ENCODE measurements at regions not wholly inside any gene's neighbourhood (a gene's known extent, or its start where the extent isn't known, plus 50 kb on each side); places are given as distances from the start of the nearest gene placed in this dataset.

DNA sequence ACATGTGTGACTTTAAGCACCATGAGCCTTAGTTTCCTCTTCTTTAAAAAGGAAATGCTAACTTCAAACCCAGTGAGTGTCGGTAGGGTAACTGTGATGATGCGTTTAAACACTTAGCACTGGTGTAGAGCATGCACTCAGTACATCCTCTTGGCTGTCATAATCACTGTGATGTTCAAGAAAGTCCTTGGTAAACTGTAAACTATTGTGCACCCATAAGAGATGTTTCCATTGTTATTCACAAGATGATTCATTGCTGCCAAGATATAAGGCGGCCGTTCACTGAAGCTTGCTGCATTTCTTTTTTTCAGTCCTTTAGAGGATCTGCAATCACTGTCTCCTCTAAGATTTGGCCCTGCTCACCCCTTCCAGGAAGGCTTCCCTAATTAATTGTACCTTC is 61.8 kb upstream of the DAB1 start:
- TF ChIP-seq, protein P1, sequence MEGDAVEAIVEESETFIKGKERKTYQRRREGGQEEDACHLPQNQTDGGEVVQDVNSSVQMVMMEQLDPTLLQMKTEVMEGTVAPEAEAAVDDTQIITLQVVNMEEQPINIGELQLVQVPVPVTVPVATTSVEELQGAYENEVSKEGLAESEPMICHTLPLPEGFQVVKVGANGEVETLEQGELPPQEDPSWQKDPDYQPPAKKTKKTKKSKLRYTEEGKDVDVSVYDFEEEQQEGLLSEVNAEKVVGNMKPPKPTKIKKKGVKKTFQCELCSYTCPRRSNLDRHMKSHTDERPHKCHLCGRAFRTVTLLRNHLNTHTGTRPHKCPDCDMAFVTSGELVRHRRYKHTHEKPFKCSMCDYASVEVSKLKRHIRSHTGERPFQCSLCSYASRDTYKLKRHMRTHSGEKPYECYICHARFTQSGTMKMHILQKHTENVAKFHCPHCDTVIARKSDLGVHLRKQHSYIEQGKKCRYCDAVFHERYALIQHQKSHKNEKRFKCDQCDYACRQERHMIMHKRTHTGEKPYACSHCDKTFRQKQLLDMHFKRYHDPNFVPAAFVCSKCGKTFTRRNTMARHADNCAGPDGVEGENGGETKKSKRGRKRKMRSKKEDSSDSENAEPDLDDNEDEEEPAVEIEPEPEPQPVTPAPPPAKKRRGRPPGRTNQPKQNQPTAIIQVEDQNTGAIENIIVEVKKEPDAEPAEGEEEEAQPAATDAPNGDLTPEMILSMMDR (conservative IDR thresholded peaks at IDR 0.05 in 1 of 2, IDR thresholded peaks at IDR 0.05 in 1 of 2; ENCODE audit: low read depth in 1 of 2, low read length in 2 of 2): no peak
- TF ChIP-seq EZH2 (IDR thresholded peaks at IDR 0.05; ENCODE audit: low read length, missing control alignments): no peak
- Histone ChIP-seq H3K4me2 (ENCODE audit: extremely low read depth, insufficient read depth, low read length) (peak overlapping the region; percentile 19), H3K79me2 (ENCODE audit: control insufficient read depth, insufficient read depth, low read length) (no peaks in the 10 kb centered on the region), H2AFZ (ENCODE audit: low read length) (peak overlapping the region; percentile 38), H3K27me3 (ENCODE audit: control insufficient read depth, insufficient read depth, low read length) (no peaks in the 10 kb centered on the region), H3K36me3 (ENCODE audit: control insufficient read depth, insufficient read depth, low read length) (no peaks in the 10 kb centered on the region), H3K4me1 (ENCODE audit: control insufficient read depth, extremely low read depth, insufficient read depth, low read length) (peaks cover 18% of the 10 kb centered on the region), H3K9me3 (ENCODE audit: control insufficient read depth, insufficient read depth, low read depth, low read length) (no peaks in the 10 kb centered on the region), H3K27ac (ENCODE audit: insufficient read depth, low read length) (no peak overlapping the region), H3K4me3 (replicated peaks in 1 of 4; ENCODE audit: control extremely low read depth in 1 of 4, insufficient read depth in 1 of 4, low read depth in 3 of 4, low read length in 4 of 4) (no peak overlapping the region), H4K20me1 (ENCODE audit: control insufficient read depth, extremely low read depth, insufficient read depth, low read length) (no peaks in the 10 kb centered on the region), H3K9ac (ENCODE audit: insufficient read depth, low read length) (no peak overlapping the region)
- peak; percentile 37 to 89 for DNase-seq (ENCODE audit: low read depth in 2 of 2)

DNA sequence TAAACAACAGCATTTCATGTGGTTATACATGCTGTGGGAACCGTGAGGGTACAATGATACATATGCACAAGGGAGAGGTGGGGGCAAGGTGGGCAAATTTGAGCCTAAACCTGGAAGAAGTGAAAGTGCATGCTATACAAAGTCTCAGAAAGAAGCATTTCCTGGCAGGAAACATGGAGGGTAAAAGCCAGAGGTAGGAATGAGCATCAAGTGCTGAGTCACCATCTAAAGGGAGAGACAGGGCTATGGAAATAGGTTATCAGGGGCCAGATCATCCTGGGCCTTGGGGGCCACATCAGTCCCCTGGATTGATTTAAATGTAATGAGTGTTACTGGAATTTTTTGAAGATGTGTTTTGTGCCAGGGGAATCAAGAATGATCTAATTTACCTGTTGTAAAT is 60.1 kb upstream of the DAB1 start:
- no peaks in the 10 kb centered on the region for H3K9me3 ChIP-seq (ENCODE audit: control insufficient read depth, insufficient read depth, low read depth, low read length)
- H3K4me1 ChIP-seq (ENCODE audit: control insufficient read depth, extremely low read depth, insufficient read depth, low read length): peaks cover 10% of the 10 kb centered on the region
- TF ChIP-seq EZH2 (IDR thresholded peaks at IDR 0.05; ENCODE audit: low read length, missing control alignments): no peak
- TF ChIP-seq, protein P1 (conservative IDR thresholded peaks at IDR 0.05 in 1 of 2, IDR thresholded peaks at IDR 0.05 in 1 of 2; ENCODE audit: low read depth in 1 of 2, low read length in 2 of 2): no peak
- H3K4me2 ChIP-seq (ENCODE audit: extremely low read depth, insufficient read depth, low read length): no peak overlapping the region
- H3K79me2 ChIP-seq (ENCODE audit: control insufficient read depth, insufficient read depth, low read length): no peaks in the 10 kb centered on the region
- H3K9ac ChIP-seq (ENCODE audit: insufficient read depth, low read length): no peak overlapping the region
- H4K20me1 ChIP-seq (ENCODE audit: control insufficient read depth, extremely low read depth, insufficient read depth, low read length): no peaks in the 10 kb centered on the region
- H3K27me3 ChIP-seq (ENCODE audit: control insufficient read depth, insufficient read depth, low read length): no peaks in the 10 kb centered on the region
- no peaks in the 10 kb centered on the region for H3K36me3 ChIP-seq (ENCODE audit: control insufficient read depth, insufficient read depth, low read length)
- DNase-seq (ENCODE audit: low read depth in 2 of 2): peak in 1 of 2 donors; percentile 19
- no peak overlapping the region for H2AFZ ChIP-seq (ENCODE audit: low read length)
- no peak overlapping the region for H3K27ac ChIP-seq (ENCODE audit: insufficient read depth, low read length)
- H3K4me3 ChIP-seq (replicated peaks in 1 of 4; ENCODE audit: control extremely low read depth in 1 of 4, insufficient read depth in 1 of 4, low read depth in 3 of 4, low read length in 4 of 4): no peak overlapping the region

DNA sequence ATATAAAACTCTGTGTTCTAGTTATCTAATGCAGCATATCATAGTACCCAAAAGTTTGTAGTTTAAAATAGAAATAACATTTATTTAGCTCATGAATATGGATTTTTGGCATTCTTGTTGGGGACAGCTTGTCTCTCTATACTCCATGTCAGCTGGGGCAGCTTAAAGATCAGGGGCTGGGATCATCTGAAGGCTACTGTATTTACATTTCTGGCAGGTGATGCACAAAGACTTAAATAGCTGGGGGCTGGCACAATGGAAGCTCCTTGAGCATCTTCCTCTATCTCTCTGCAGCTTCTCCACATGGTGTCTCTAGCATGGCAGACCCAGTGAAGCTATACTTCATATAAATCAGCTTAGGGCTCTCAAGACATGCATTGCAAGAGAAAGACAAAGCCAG is 55.6 kb upstream of the DAB1 start:
- Histone ChIP-seq H3K4me3 (replicated peaks in 1 of 4; ENCODE audit: control extremely low read depth in 1 of 4, insufficient read depth in 1 of 4, low read depth in 3 of 4, low read length in 4 of 4) (no peak overlapping the region), H4K20me1 (ENCODE audit: control insufficient read depth, extremely low read depth, insufficient read depth, low read length) (no peaks in the 10 kb centered on the region), H3K36me3 (ENCODE audit: control insufficient read depth, insufficient read depth, low read length) (no peaks in the 10 kb centered on the region), H3K9ac (ENCODE audit: insufficient read depth, low read length) (no peak overlapping the region), H3K4me2 (ENCODE audit: extremely low read depth, insufficient read depth, low read length) (no peak overlapping the region), H3K27me3 (ENCODE audit: control insufficient read depth, insufficient read depth, low read length) (no peaks in the 10 kb centered on the region), H3K27ac (ENCODE audit: insufficient read depth, low read length) (no peak overlapping the region), H3K9me3 (ENCODE audit: control insufficient read depth, insufficient read depth, low read depth, low read length) (no peaks in the 10 kb centered on the region), H3K79me2 (ENCODE audit: control insufficient read depth, insufficient read depth, low read length) (no peaks in the 10 kb centered on the region), H2AFZ (ENCODE audit: low read length) (no peak overlapping the region), H3K4me1 (ENCODE audit: control insufficient read depth, extremely low read depth, insufficient read depth, low read length) (peaks cover 2% of the 10 kb centered on the region)
- TF ChIP-seq EZH2 (IDR thresholded peaks at IDR 0.05; ENCODE audit: low read length, missing control alignments): no peak
- TF ChIP-seq, protein P1 (conservative IDR thresholded peaks at IDR 0.05 in 1 of 2, IDR thresholded peaks at IDR 0.05 in 1 of 2; ENCODE audit: low read depth in 1 of 2, low read length in 2 of 2): no peak
- no peak for DNase-seq (ENCODE audit: low read depth in 2 of 2)
